GM18498 (cell line): ENCODE measurements at regions not wholly inside any gene's neighbourhood (a gene's known extent, or its start where the extent isn't known, plus 50 kb on each side); places are given as distances from the start of the nearest gene placed in this dataset.

Source experiments
- ATAC-seq: cut with Tn5 transposase; IDR thresholded peaks from one replicate; pipeline ENCODE4 v1.9.1; 2021; ENCODE audit warnings: mild to moderate bottlenecking, moderate library complexity; ENCODE audit not compliant: unreplicated experiment

DNA sequence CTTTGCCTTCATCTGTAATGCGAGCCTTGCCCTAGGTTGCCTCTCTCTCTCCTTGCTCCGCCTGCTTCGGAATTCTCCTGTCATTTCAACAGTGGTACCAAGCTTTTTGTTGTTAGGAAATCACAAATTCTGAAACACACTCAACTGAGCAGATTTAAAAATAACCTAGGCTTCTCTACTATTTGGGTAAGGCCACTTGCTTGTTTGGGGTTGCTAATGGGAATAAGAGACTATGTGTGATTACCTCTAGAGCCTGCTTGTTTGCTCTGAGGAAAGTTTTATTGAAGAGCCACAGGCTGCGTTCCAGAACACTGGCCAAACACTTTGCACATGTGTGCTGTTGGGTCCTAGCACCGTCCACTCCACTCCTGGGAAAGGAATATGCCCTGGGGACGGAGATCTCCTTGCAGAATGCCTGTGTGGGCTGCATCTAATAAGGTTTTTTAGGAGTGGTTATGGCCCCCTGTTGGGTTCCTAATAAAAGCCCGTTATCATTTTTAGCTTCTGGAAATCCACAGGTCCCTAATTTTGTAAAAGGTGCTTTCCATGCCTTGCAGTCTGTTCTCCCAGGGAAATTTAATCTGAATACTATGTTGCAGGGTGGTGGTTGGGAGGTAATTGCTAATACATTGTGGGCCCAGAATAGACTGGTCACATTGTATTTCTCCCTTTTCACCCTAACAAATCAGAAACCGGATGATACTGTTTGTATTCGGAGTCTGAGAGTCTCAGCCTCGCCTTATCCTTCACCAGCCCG lies 68.7 kb upstream of the KLF6 start:
- no peak for ATAC-seq

DNA sequence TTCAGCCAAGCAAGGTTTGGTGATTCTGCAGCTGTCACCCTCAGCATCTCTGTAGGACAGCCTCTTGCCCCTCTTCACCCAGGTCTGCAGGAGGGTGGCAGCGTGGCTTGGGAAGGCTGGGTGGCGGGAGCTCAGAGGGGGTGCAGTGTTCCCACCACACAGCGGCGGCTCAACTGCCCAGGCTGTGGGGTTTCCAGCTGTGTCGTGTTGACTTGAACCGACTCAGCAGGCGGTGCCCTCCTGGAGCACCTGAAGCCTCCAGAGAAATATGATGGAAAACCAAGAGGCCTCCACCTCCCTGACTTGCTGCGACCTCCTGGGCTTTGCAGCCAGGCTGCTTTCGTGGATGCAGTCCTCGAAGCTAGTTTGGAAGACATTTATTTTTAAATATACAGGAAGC lies 68.0 kb upstream of the KLF6 start:
- no peak for ATAC-seq

DNA sequence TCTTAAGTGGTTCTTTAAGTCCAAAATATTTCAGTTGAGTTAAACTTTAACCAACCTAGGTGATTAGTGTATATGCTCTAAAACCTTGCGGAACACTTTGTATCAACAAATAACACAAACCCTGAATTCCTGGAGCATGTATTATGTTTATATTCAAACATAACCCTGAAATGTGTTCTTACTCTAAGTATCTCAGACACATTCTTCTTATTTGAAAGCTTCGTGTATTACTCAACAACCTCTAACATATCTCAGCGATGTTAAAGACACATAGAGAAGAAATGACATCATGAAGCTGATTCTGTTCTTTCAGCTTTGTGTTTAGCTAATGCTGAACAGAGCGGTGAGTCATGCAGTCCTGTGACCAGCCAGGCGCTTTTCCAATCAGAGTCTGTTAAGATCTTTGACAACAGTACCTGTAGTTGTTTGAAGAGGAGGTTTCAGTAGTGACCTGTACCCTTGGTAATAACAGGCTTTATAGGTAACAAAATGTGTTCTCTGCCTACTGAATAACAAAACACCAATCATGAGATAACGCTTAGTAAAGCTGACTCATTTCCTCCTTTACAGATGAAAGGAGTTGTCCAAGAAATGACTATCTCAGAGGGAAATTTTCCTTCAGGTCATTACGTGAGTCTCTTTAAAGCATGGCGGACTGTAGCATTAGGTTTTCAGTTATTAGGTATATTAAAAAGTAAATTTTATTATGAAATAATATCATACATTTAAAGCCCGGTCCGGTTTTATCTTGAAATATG lies 67.3 kb upstream of the KLF6 start:
- peak; percentile 90 for ATAC-seq

DNA sequence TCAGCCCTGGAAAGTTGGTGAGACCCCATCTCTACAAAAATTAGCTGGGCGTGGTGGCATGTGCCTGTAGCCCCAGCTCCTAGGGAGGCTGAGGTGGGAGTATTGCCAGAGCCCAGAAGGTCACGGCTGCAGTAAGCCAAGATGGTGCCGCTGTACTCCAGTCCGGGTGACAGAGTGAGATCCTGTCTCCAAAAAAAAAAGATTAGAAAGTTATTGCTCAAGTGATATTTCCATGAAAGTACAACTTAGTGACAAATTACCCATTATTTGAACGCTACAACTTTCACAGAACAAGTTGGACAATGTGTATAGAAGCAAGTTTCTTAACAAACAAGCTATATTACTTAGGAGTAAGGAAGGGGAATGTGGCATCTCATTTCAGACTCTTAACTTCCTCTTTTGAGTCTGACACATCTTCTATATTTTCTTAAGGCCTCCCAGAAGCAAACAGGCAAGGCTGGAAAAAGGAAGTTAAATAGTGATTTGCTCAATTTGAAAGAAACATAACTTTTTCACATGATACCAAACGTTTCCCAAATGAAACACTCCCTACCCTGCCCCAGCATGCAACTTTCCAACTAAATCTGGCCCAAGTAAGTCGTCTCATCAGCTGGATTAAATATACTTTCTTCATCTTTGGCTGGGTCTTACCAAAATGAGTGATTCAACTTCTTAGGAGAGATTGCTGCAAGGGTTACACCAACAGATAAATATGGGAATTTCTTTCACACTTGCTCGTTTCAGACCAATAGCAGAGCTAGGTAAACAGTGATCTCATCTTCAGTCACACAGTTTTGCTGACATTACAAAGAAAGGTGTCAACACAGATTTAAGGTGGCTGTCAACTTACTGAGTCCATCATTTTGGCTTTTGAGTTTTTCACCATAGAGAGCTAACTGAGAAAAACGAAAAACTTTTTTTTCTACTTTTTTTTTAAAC lies 66.3 kb upstream of the KLF6 start:
- ATAC-seq, result no peak

DNA sequence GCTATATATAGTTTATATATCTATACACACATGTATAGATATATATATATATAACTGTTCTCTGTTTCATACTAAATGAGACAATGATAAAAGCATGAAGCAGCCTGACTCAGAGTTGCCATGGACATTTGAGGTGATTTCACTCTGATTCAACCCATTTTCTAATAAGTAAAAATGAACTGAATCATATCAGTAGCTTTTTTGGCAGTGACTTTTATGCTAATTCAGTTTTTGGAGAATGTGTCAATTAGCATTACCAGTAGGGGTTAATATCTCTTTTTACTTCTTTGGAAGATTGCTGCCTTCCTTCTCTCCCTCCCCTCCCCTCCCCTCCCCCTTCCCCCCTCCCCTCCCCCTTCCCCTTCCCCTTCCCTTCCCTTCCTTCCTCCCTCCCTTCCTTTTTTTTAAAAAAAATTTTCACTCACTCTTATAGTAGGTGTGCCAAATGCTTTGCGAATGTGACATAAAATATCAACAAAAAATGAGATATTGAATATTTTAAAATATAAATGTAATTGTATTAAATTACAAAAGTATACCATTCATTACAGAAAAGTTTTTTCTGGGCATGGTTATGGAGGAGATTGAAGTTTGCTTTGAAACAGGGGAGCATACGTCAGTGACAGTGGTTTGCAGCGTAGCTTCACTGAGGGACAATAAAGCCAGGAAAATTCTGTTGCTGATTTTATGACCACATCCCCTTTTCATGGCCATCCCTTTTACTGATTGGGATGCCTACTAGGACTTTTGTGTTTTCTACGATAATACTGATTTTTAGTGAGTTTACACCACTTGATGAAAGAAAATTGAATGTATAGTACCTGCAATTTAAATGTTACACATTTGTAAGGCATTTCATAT lies 64.0 kb upstream of the KLF6 start:
- no peak for ATAC-seq

DNA sequence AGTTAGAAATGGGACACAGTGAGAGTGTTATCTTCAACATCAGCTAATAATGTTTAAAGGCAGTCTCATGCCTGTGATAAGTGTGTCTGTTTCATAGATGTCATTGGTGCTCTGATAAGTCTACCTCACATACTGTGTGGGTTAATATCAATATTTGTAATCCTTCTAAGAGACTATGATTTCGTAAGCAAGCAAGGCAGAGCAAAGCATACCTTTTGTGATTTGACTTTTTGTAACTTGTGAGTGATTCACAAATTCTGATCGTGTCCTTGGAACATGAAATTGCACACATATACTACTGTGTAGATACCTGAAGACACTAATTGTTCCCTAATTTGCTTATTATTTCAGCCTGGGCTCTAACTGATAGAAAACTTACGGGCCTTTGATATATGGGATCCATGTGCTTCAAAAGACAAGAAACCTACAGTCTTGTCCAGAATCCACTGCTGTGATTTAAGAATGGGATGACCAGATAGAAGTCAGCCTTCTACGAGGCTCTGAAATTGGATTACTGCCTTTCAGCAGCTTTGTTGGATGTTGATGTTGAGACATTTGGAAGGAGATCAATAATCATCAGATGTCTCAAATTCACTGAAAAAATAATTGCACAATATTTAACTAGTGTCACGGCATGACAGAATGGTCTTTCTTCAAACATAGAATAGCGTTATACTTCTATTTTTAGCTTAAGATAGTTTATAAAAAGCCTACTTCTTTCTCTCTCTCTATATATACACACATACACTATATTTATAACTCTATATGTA lies 63.2 kb upstream of the KLF6 start:
- ATAC-seq, result no peak

DNA sequence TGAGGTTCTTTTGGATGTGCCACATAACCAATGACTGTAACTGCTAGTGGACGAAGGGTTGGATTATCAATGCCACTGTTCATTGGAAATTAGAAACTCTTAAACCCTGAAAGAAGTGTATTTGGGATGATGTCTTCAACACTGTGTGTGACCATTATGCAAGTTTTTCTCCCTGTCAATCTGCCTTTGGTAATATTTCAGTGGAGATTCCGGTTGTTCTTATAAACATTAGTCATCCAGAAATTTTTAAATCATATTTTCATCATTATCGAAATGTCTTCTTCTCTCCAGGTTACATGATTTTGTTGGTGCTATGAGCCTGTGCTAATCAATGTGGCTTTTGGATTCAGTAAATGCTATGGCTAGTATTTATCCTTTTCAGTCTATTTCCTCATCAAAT lies 61.7 kb upstream of the KLF6 start:
- no peak for ATAC-seq

DNA sequence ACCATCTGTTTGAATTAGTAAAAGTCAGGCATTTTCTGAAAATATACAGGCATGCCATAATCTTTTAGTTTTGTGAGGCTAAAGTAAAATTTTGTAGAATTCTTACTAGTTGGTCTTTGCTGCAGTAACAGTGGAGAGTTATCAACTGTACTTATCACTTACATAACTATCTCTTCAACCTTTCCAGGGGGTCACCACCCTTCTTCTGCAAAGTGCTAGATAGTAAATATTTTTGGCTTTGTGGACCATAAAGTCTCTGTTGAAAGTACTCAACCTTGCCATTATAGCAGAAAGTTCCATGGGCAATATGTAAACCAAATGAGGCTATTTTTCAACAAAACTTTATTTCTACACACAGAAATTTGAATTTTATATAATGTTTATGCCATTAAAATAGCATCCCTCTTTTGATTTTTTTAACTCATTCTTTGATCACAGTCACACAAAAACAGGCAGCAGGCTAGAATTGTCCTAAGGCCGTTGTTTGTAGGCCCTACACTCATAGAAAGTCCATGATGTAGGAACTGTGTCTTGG lies 59.5 kb upstream of the KLF6 start:
- no peak for ATAC-seq

DNA sequence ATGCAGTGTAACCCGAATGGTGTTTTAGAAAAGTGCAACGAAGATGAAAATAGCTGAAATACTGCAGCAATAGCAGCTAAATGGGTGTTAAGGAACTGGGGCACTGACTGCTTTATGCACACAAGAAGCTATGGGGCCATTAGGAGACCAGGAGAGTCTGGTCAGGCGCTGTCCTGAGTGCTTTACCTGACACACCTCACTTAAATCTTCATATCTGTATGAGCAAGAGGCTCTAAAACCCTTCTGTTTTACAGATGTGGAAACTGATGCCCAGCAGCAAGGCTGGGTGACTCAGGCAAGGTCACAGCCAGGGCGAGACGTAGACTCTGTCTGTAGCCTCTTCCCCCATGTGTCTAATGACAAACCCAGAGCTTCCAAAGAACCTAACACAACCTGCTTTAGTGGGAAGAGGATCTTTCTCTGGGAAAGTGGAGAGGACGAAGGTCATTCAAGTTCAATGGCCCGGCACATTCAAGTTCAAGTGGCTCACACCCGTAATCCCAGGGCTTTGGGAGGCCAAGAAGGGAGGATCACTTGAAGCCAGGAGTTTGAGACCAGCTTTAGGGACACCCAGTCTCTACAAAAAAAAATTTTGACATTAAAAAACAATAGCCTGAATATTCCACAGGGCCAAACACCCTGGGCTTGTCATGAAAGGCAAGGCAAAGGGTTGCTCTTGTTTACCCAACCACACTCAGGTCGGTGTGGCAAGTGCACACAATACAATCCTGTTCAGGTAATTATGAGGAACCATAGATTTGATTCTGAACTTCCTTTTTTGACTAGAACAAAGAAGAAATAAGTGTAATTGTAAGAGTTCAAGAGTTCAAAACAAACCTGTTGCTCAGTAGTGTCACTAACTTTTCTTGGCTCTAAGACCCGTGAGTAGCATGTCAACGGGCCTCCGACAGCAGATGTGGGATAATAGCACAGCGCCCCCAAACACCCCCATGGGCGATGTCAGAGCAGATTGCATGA lies 53.7 kb upstream of the KLF6 start:
- ATAC-seq, result no peak

DNA sequence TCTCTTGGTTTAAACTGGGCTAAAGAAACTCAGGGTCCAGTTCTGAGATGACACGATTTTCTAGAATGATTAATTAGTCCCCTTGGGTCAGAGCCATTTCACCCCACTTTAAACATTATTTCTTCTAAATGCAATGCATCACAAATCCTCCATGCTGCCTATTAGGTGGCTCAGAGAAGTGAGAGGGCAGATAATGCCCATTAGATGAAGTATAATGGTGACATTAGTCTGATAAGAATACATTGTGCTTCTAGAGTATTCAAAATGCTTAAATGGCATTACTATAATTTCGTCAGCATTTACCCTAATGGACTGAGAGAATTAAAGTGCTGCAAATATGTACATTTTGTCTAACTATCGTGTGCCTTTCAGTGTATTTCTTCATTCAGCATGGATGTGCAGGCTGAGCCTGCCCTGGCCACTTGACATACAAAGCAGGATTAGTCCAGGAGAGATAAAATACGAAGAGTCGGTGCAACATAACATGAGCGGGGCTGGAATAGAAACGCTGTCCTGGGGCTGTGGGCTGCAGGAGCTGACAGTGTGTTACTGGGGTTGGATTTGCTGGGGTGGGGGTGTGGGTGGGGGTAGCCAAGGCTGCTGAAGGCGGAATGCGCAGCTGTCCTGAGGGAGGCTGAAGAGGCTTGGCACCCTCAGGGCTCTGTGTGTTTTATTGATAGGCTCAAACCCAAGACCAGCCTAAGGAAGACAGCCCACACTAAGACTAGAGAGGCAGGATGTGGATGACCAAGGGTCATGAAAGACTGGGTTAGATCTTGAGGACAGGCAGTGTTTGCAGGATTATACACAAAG lies 52.8 kb upstream of the KLF6 start:
- ATAC-seq, result no peak

DNA sequence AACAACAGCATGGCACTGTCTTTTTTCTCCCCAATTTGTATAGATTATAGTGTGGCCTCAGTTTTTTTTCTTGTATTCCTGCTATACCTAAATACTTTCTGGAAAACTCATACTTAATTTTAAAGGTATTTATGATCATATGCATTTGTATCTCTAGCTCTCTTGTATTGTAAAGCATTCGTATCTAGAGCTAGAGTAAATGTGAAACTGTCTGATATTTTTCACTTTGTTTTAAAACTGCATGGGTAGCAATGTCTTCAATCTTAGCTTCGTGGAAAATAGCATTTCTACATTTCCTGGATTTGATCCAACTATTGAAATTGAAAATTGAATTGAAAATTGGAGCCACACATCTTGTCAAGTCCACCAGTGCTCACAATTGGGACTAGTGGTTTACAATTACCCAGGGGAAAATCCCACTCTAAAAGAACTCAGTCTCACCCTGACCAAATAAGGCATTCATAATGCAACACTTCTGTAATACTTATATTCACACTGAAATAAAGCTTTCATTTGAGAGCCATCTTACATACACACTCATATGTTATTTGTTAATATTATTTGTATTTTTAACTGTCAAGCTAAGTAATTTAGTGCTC lies 51.3 kb upstream of the KLF6 start:
- peak; percentile 68 for ATAC-seq

DNA sequence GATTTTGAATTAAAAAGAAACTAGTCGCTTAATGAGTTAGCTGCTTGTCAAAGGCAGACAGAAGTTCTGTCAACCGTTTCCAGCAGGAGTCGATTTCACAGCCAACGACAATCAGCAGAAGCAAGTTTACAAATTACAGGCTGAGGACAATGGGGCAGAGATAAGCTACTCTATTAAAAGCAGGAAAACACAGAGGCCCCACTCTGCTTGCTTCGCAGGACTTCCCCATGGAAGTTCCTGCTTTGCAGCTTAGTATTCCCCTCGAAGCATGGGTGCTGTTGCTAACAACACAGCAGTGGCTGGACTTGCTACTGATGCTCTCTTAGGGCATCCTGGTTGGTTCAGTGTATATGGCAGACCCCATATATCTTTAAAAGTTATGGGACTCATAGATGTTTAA lies 50.8 kb upstream of the KLF6 start:
- ATAC-seq, result peak; percentile 40

DNA sequence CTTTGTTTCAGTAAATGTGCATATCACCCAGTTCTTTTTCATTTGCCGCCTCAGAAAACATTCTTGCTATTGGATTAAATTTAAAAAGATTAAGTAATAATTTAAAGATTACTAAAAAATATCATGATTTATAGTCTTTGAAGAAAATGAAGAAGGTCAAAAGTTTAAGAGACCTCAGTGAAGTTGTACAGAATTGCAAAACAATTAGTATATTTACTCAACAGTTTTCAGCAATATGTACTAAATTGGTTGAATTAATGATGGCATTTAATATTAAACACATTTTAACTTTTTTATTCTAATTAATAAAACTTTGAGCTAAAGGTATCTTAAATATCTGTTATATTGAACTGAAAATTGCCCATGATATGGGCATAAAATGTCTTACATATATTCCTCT lies 49.9 kb upstream of the KLF6 start:
- no peak for ATAC-seq
